ENCODE measurements at regions not wholly inside any gene's neighbourhood (a gene's known extent, or its start where the extent isn't known, plus 50 kb on each side); places are given as distances from the start of the nearest gene placed in this dataset.

GRCh38 chr17:79389896-79390295 is 221.0 kb downstream of the RBFOX3 start:
- Histone ChIP-seq H3K27me3 (replicated peaks; ENCODE audit: insufficient read depth) (no peaks in the 10 kb centered on the region), H3K27ac (no peak overlapping the region), H3K4me3 (no peak overlapping the region), H3K4me1 (ENCODE audit: control insufficient read depth in 1 of 2, low read depth in 2 of 2) (no peaks in the 10 kb centered on the region), H3K36me3 (no peaks in the 10 kb centered on the region), H3K9me3 (no peaks in the 10 kb centered on the region)
- ATAC-seq (ENCODE audit: insufficient number of reproducible peaks, low FRiP score, low read depth) (no peak), DNase-seq (ENCODE audit: low spot score) (no peak)
- TF ChIP-seq CTCF (IDR thresholded peaks at IDR 0.05): no peak

DNA sequence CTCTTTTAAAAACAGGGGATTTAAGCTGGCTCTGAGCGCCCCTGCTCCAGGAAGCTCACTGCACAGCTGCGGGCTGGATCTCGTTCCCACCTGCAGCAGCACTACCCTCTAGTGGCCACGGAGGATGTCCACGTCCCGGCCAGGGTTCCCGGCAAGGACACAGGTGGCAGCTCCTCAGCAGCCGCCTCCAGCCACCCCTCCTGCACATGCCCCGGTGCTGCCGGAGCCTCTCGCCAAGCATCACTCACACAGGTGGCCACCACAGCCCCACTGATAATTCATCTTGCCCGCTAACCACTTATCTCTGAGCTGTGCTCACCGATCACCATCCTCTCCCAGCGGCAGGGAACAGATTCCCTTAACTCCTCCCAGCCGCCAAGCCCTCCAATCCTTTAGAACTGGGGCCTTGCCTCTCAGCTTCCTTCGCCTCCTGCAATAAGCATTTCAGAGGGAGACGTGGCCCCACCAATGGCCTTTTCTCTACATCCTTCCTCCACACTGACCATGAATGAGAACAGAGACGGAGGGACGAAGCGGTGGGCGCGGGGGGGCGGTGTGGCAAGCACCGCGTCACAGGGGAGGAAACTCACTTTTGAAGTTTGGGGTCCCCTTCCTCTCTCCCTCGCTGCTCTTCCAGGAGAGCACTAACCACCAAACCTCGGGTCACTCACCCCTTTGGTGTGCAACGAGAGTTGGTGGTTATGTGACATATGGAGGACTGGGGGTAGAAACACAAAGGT is 222.1 kb downstream of the RBFOX3 start:
- Histone ChIP-seq H3K36me3 (no peaks in the 10 kb centered on the region), H3K4me3 (no peak overlapping the region), H3K4me1 (ENCODE audit: control insufficient read depth in 1 of 2, low read depth in 2 of 2) (no peaks in the 10 kb centered on the region), H3K27ac (no peak overlapping the region), H3K27me3 (replicated peaks; ENCODE audit: insufficient read depth) (no peaks in the 10 kb centered on the region), H3K9me3 (no peaks in the 10 kb centered on the region)
- ATAC-seq (ENCODE audit: insufficient number of reproducible peaks, low FRiP score, low read depth) (no peak), DNase-seq (ENCODE audit: low spot score) (no peak)
- peak; percentile 47 for TF ChIP-seq CTCF (IDR thresholded peaks at IDR 0.05)

DNA sequence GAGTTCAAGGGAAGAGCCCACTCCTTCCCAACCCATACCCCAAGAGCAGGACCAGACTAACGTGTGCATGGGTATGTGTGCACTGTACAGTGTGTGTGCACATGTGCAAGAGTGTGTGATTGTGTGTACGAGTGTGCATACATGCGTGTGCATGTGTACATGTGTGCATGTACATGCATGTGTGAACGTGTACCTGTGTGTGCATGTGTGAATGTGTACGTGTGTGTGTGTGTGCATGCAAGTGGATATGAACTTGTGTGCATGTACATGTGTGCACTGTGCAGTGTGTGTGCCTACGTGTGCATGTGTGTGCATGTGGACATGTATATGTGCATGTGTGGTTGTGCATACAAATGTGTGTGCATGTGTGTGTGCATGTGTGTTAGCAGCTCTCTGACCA is 223.1 kb downstream of the RBFOX3 start:
- Histone ChIP-seq H3K36me3 (no peaks in the 10 kb centered on the region), H3K4me1 (ENCODE audit: control insufficient read depth in 1 of 2, low read depth in 2 of 2) (no peaks in the 10 kb centered on the region), H3K9me3 (no peaks in the 10 kb centered on the region), H3K27ac (no peak overlapping the region), H3K4me3 (no peak overlapping the region), H3K27me3 (replicated peaks; ENCODE audit: insufficient read depth) (no peaks in the 10 kb centered on the region)
- no peak for TF ChIP-seq CTCF (IDR thresholded peaks at IDR 0.05)
- DNase-seq (ENCODE audit: low spot score) (no peak), ATAC-seq (ENCODE audit: insufficient number of reproducible peaks, low FRiP score, low read depth) (no peak)

DNA sequence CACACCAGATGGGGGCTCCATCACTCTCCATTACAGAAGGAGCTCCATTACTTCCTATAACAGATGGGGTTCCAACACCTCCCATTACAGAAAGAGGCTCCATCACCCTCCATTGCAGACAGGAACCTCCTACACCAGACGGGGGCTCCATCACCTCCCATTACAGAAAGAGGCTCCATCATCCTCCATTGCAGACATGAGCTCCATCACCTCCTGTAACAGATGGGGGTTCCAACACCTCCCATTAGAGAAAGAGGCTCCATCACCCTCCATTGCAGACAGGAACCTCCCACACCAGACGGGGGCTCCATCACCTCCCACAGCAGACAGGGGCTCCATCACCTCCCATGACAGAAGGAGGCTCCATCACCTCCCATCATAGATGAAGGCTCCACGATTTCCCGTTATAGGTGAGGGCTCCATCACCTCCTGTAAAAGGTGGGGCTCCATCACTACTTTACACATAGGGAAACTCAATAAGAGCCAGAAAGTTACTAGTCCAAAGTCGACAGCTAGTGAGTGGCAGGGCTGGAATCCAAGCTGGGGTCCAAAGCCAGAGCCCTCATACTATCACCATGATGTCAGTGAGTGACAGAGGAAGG is 224.8 kb downstream of the RBFOX3 start:
- H3K9me3 ChIP-seq: no peaks in the 10 kb centered on the region
- no peaks in the 10 kb centered on the region for H3K4me1 ChIP-seq (ENCODE audit: control insufficient read depth in 1 of 2, low read depth in 2 of 2)
- TF ChIP-seq CTCF (IDR thresholded peaks at IDR 0.05): no peak
- H3K4me3 ChIP-seq: no peak overlapping the region
- no peak for DNase-seq (ENCODE audit: low spot score)
- no peak overlapping the region for H3K27ac ChIP-seq
- no peaks in the 10 kb centered on the region for H3K27me3 ChIP-seq (replicated peaks; ENCODE audit: insufficient read depth)
- no peaks in the 10 kb centered on the region for H3K36me3 ChIP-seq
- no peak for ATAC-seq (ENCODE audit: insufficient number of reproducible peaks, low FRiP score, low read depth)

DNA sequence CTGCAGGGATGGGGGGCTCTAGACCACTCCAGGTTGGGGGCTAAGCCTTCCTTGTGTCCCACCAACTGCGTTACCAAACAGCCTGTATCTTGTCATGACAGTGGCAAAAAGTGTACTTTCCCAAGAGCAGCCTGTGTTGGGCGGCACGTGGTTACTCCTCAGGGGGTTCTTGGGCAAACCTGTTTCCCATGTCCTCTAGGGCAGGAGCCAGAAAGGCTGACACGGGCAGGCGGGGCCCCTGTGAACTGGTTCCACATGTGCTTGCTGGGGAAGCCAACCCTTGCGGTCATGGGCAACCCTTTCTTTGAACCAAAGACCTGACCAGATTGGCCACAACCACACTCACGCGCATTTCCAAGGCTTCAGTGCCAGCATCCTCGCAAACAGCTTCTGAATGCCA is 228.5 kb downstream of the RBFOX3 start:
- H3K27ac ChIP-seq: no peak overlapping the region
- H3K36me3 ChIP-seq: no peaks in the 10 kb centered on the region
- H3K4me3 ChIP-seq: no peak overlapping the region
- DNase-seq (ENCODE audit: low spot score) (no peak), ATAC-seq (ENCODE audit: insufficient number of reproducible peaks, low FRiP score, low read depth) (no peak)
- H3K4me1 ChIP-seq (ENCODE audit: control insufficient read depth in 1 of 2, low read depth in 2 of 2): no peaks in the 10 kb centered on the region
- H3K27me3 ChIP-seq (replicated peaks; ENCODE audit: insufficient read depth): no peaks in the 10 kb centered on the region
- H3K9me3 ChIP-seq: no peaks in the 10 kb centered on the region
- no peak for TF ChIP-seq CTCF (IDR thresholded peaks at IDR 0.05)

All from thoracic aorta (tissue), 2 donors.